HG03064 (cell line): ENCODE measurements at regions not wholly inside any gene's neighbourhood (a gene's known extent, or its start where the extent isn't known, plus 50 kb on each side); places are given as distances from the start of the nearest gene placed in this dataset.
"Not testable (repeated sequence)": the region's sequence is repeated elsewhere in the genome, so short reads cannot be mapped to it uniquely, and the experiment has no call there.

Experiments
- ATAC-seq: cut with Tn5 transposase; IDR thresholded peaks from one replicate; pipeline ENCODE4 v1.9.1; 2021; ENCODE audit warnings: low read depth; ENCODE audit not compliant: unreplicated experiment

DNA sequence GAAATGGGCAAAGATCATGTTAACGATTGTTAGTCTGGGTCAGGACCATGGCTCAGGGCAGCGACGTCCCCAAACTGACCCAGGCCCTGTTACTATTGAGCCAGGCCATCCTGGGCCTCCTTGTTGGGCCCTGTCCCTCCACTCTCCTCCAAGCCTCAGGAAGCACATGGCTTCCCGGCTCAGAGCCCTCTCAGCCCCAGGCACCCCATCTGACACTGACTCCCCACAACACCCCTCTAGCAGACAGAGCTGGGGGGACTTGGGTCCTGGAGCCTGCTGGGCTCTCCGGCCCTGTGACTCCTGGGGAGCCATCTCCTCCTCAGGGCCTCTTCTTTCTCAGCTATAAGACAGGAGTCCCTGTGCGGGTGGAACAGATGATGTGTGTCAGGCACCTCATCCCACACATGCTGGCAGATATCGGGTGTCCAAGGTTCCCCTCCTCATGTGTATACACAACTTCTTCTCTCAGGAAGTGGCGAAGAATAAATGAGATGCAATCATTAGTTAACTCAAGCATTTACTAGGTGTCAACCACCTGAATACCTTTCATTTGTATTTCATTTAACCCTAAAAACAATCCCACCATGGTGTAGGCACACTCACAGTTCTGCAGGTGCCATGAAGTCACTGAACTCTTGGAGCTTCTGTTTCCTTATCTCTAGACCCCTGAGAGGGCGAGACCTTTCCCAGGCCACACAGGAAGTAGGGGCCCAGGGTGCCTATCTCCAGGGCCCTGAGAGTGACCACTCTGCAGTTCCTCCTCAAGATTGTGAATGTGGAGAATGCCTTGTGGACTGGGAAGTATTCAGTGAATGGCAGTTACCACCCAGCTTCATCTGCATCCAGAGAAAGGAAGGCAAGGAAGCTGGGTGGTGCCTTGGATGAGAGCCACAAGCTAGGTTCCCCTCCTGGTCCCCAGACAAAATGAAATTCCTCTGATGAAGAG is 282.5 kb upstream of the TLE3 start:
- no peak for ATAC-seq

DNA sequence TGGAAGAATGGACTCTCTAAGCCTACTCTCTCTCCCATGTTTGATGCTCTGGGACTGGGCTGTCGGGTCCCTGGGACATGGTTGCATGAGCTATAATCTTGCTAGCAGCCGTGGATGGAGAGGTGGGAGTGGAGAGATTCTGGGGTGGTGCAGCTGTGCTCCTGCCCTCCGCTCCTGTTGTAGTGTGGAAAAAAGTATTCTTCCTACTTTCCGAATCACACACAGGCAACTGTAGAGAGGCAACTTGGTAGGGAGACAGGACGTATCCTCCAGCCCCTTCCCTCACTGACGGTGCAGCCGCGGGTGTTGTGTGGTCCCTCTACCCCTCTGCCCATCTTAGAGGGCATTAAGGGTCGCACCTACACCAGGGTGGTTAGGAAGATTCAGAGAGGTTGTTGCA is 281.4 kb upstream of the TLE3 start:
- ATAC-seq = no peak

DNA sequence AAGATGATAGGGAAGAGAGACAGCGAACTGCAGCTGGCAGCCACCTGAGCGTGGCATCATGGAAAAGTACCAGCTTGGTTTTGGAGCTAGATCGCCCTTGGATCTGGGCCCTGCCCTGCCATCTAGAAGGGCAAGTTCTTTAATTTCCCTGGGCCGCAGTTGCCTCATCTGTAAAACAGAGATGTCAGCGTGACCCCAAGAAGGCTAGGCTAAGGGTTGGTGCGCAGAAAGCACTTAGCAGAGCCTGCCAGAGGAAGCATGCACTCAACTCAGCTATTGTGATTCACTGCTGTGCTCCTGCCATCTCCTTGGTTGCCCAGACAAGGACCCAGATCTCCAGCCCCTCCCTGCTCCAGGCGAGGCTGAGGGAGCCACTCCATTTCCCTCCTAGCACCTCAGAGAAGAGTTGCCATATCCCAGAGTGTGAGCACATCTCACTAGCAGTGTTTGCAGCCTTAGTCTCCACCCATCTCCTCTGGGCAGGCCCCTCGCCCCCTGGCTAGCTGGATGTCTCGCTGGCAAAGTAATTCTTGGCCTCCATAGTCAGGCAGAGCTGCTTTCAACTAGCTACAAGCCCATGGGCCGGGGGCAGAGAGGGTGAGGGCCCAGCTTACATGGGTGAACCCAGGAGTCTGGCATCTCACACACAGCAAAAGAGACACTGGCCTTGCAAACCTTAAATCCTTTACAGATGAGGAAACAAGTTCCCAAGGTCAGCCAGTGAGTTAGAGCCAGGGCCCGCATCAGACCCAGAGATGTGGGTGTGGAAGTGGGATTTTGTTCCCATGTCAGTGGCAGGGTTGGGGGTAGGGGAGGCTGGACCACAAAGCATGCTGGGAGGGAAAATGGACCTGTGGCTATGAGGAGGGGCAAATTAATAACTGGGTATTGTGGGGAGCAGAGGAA is 280.7 kb upstream of the TLE3 start:
- no peak for ATAC-seq

DNA sequence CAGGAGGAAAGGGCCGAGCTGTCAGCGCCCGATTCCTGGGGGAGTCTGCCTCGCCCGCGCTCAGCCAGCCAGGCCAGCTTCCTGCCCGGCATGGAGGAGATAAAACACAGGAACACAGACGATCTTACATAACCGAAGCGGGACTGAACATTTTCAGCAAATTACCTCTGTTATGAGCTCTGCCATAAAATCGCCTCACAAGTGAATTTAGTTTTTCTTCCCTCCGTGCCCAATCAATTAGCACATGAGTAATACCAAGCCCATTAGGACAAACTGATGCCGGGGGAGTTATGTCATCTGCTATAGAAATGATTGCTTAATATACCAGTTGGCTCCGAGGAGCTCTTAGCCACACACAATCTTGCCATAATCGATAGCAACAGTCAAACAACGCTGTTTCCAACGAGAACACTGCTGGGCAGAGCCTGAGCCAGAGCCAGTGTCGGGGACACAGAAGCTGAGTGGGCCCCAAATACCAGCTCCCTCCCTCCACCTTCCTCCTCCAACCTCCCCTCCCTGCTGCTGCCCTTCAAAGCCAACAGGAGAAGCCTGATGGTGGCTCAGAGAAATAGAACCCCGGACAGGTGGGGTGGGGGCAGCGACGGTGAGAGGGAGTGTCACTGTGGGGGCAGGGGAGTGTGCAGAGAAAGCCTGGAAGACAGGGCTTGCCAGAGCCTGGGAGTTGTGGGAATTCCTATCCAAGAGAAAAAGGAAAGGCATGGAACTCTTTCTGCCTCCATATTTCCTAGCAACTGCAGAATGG is 279.4 kb upstream of the TLE3 start:
- no peak for ATAC-seq

DNA sequence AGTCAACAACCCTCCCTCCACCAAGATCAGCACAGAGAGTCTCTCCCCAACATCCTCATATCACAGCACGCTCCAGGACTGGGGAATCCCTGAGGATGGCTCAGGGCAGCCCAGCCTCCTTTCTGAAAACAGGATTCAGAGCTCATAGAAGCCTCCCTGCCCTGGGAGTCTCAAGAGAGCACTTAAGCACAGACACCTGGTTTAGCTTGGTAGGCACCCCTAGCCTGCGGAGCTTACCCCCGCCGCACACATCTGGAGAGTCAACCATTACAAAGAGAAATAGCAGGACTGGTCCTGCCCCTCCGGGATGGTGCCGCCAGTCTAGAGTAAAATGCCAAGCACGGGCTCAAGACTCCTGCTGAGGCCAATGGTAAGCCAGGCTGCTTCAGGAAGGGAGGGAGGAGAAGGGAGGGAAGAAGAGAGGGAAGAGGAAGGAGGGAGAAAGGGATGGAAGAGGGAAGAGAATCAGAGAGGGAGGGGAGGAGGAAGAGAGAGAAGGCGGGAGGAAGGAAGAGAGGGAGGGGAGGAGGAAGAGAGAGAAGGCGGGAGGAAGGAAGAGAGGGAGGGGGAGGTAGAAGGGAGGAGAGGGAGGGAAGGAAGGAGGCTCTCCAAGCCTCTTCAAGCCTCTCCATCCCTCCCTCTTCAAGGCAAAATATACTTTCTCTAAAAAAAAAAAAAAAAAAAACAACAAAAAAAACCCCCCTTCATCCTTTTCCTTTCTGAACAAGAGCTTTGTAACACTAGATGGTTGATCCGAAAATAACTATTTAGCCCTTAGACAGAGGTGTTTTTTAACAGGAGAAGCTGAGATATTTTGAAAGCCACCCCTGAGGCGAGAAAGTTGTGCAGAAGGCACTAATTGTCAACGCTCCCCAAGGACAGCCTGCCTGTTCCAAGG is 278.6 kb upstream of the TLE3 start:
- ATAC-seq = no peak

DNA sequence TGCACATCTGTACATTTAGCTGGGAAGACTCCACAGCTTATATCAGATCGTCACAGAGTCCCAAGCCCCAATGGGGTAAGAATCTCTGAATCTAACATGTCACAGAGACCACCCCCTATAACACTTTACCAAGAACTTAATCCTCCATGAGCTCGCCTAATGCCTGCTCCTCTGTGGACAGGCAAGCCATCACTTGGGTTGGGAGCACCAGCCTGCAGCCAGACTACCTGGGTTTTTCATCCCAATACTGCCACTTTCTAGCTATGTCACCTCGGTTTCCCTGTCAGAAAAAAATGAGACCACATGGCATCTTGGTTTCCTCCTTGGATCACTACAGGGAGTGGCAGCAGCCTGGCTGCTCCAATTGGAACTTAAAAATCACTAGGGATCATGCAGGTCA is 277.9 kb upstream of the TLE3 start:
- ATAC-seq = no peak

DNA sequence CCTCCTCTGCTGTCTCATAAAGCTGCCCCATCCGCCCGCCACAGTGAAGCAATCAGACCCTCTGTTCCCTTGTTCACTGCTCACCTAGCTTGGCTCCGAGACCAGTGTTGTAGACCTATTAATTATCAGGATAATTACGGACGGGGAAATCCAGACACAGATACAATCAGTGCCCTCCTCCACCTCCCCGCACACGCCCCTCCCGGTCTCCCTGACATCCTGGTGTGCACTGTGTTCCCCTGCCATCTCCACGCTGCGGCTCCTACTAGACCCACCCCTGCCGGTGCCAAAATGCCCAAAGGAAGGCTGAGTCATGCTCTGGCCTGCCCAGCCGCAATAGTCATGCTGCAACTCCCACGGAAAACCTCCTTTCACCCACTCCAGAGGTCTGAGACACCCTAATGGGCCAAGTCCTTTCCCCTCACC is 277.3 kb upstream of the TLE3 start:
- ATAC-seq = no peak

DNA sequence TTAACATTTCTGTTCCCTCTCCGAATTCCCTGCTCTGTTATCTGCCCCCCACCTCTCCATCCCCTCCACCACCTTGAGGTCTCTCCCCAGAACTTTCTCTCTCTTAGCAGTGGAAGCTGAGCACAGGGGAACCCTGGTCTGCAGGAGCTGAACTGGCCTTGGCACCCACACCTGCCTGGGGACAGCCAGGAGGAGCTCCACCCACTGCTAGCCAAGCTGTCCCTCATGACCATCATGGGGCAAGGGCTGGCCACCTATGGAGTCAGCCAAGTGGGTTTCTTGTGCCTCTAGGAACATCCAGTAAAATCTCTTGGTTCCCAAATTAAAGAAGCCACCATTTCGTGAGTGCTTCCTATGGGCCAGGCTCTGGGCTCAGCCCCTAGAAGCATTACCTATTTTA is 276.4 kb upstream of the TLE3 start:
- no peak for ATAC-seq

DNA sequence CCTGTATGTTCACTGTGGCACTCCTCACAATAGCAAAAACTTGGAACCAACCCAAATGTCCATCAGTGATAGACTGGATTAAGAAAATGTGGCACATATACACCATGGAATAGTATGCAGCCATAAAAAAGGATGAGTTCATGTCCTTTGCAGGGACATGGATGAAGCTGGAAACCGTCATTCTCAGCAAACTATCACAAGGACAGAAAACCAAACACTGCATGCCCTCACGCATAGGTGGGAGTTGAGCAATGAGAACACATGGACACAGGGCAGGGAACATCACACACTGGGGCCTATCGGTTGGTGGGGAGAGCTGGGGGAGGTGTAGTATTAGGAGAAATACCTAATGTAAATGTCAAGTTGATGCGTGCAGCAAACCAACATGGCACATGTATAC is 275.7 kb upstream of the TLE3 start:
- ATAC-seq = not testable (repeated sequence)

DNA sequence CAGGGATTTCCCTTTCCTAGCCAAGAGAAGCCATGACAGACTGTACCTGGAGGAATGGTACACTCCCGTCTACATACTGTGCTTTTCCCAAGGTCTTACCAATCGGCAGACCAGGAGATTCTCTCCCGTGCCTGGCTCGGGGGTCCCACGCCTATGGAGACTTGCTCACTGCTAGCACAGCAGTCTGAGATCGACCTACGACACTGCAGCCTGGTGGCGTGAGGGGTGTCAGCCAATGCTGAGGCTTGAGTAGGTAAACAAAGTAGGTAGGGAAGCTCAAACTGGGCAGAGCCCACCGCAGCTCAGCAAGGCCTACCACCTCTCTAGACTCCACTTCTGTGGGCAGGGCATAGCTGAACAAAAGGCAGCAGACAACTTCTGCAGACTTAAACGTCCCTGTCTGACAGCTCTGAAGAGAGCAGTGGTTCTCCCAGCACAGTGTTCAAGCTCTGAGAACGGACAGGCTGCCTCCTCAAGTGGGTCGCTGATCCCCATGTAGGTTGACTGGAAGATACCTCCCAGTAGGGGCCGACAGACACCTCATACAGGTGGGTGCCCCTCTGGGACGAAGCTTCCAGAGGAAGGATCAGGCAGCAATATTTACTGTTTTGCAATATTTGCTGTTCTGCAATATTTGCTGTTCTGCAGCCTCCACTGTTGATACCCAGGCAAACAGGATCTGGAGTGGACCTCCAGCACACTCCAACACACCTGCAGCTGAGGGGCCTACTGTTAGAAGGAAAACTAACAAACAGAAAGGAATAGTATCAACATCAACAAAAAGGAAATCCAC is 270.4 kb upstream of the TLE3 start:
- not testable (repeated sequence) for ATAC-seq

DNA sequence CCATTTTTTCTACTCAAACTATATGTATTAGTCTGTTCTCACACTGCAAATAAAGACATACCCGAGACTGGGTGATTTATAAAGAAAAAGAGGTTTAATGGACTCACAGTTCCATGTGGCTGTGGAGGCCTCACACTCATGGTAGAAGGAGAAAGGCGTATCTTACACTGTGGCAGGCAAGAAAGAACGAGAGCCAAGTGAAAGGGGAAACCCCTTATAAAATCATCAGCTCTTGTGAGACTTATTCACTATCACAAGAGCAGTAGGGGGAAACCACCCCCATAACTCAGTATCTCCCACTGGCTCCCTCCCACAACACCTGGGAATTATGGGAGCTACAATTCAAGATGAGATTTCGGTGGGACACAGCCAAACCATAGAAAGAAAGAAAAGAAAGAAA is 266.3 kb upstream of the TLE3 start:
- ATAC-seq = not testable (repeated sequence)

DNA sequence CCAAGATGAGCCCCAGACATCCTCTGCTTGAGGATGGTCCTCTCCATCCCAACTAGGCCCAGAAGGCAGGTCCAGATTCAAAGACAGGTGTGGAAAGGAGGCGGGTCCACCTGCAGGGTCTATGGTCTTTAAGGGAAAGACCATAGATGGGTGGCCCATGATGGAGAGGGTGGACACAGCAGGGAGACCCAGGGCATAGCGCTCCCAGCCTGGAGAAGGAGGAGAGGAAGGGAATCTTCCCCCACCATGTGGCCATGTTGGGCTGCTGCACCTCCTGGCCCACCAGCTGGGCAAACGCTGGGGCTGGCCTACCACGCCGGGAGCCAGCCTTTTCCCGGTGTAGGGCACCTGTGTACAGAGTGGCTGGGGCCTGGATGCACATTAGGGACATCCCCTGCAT is 265.2 kb upstream of the TLE3 start:
- ATAC-seq = no peak

DNA sequence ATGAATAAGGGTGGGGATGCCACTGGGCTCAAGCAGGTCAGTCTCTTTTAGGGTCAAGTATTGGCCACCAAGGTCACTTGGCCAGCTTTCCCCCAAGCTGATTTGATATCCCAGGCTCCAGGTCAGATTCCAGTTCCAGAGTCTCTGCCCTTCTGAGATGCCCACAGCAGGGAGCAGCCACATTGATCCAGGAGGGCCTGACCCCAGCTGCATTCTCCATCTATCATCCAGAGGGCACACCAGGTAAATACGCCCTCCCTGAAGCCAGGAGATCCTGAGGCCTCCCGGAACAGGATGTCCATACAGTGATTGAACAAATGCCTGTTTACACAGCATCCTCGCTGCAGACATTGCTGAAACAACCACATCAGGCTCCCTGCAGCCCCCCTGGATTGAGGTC is 264.6 kb upstream of the TLE3 start:
- ATAC-seq = no peak

DNA sequence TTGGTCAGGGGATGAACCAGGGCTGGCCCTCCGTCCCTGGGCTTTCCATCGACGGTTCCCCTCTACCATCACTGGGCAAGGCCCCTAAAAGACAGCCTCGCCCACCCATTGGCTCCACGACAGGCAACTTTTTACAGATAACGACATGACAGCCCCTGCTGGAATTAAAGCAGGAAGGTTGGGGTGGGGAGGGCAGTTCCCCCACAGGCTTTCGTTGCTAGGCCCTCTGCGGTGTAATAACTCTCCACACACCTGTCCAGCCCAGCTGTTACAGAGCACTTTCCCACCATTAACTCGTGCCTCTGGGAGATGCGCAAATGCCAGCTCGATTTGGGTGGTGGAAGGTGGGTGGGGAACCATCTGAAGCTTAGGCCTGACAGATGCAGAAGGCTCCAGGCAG is 264.2 kb upstream of the TLE3 start:
- ATAC-seq = no peak

DNA sequence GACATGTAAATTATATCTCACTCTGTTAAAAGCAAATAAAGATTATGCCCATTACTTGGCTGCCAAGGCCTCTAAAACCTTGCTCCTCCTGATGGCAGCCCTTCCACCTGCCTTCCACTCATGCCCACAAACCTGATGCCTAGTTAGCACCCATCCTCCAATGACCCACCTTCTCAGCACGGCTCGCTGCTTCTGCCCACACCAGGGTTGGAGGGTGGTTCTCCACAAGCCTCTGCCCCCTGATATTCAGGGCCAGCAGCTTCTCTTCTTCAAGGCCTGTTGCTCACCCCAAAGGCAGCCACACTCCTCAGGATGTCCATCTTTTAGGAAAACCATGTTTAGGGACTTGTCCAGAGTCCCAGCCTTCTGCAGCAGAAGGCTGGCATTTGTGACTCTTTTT is 263.4 kb upstream of the TLE3 start:
- no peak for ATAC-seq

DNA sequence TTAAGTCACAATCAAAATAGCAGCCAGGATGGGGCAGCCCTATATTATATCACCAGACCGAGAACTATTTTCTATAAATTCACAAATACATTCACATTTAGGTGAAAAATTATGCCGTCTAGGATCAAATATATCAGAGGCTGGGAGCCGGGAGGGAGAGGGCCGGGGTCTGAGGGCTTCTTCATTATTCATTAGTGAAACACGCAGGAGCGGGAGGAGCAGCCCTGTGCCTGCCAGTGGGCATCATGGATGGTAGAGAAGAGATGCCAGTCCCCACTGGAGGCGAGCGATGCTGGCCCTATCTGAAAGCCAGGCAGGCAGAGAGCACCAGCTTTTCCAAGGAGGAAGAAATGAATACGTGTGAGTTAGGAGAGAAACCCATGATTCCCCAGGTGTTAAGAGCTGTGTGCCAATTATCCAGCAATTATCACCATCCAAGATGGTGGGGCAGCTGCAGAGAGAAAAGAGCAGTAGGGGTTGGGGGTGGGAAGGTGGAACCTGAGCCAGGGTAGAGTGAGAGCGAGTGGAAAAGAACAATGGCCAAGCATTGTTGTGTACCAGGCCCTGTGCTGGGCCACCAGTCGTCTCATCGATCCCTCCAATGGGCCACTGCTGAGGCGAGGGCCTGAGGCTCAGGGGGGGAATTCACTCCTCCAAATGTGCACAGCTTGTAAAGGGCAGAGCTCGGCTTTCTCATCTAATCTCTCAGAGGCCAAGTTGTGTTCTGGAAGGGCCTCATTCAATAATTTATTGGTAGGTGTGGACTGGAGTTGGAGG is 261.3 kb upstream of the TLE3 start:
- ATAC-seq = no peak

DNA sequence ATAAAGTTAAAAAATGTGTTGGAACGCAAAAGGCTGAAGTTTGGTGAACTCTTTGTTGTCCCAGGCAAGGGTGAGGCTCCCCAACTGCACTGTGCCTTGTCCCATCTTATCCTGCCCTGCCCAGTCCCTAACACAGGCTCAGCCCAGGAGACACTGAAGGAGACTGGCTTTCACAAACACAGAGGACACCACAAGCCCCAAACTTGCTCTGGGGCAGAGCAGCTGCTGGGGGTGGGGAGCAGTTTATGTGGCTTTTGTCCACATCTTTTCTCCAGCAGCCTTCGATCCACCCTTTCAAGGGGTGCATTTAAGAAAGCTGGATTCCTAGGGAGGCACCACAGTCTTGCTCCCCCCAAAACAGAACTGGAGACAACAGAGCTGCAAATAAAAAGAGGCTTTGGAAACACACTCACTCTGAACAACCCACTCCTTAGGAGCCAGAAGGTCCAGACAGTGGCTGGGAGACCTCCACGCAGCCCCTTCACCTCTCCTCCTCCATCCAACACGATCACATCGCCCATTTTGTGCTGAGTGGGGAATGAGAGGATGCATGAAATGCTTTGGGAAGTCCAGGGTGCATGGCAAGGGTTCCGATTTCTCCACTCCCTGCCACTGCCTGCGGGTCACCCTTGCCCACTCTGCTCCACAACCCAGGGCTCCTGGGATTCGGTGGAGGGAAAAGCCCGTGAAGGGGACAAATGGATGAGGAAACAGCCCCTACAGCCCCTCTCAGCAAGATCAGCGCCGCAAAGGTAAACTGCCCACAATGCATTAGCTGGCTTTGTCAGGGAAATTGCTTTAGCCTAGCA is 260.5 kb upstream of the TLE3 start:
- ATAC-seq = no peak
